ENCODE measurements at regions not wholly inside any gene's neighbourhood (a gene's known extent, or its start where the extent isn't known, plus 50 kb on each side); places are given as distances from the start of the nearest gene placed in this dataset.
"Not testable (repeated sequence)": the region's sequence is repeated elsewhere in the genome, so short reads cannot be mapped to it uniquely, and the experiment has no call there.

DNA sequence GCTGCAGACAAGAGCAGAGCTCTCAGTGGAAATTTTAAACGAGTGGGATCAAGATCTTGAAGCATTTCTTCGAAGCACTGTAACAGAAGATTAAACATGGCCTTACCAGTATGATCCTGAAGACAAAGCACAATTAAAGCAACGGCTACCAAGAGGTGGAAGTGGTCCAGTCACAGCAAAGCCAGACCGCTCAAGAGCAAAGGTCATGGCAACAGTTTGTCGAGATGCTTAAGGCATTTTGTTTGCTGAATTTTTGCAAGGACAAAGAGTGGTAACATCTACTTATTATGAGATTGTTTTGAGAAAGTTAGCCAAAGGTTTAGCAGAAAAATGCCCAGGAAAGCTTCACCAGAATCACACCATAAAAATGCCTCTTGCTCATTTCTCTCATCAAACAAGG lies 153.4 kb upstream of the CARMIL1 start:
- no peak for DNase-seq

- no peak for DNase-seq
Measured at GRCh38 chr6:25127076-25127837, 151.9 kb upstream of the CARMIL1 start.

DNA sequence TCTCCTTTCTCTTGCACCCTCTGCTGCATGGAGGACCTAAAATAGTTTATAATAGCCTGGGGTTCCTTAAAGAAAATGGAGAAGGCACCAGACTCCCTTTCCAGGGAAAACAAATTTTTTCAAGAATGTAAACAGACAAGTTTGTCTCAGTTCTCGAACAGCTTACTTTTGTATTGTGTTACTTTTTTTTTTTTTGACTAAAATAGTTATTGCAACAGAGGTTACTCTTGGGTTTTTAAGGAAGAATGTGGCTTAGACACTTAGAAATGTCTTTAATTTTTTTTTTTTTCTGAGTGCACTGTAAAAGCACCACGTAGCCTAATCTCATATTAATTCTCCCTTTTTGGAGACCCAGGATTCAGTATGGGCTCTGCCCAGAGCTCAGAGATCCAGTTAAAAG lies 148.7 kb upstream of the CARMIL1 start:
- DNase-seq, result no peak

DNA sequence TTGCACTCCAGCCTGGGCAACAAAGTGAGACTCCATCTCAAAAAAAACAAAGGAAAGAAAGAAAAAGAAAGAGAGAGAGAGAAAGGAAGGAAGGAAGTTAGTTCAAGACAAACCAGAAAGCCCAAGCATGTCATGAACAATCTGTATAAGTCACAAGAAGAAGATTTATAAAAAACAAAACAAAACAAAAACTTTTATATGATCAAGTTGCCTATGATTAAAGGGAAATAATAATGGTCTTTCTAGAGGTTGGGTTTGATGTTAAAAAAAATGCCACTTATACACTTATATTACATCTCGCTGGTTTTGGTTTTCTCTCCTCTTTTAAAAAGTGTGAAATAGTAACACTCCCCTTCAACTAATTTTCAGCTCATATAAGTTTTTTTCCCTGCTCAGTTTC lies 146.2 kb upstream of the CARMIL1 start:
- no peak for DNase-seq

- DNase-seq, result no peak
Measured at GRCh38 chr6:25133568-25133967, 145.6 kb upstream of the CARMIL1 start.

DNA sequence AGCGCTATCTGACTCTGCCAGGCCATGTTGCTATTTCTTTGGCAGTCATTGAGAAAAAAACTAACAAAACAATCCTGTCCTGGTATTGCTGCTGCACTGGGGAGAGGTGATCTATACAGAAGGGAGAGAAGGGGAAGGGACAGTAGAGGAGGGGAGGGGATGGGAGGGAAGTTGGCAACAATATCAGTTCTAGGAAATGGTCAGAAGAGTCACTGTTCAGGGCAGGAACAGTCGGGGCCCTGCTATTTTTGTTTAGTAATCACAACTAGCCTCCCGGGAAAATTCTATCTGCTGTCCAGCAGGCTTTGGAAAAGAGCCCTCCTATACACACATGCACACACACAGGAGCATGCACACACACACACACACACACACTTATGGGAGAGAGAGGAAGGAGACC lies 142.3 kb upstream of the CARMIL1 start:
- no peak for DNase-seq

- no peak for DNase-seq
Measured at GRCh38 chr6:25137480-25137879, 141.7 kb upstream of the CARMIL1 start.

DNA sequence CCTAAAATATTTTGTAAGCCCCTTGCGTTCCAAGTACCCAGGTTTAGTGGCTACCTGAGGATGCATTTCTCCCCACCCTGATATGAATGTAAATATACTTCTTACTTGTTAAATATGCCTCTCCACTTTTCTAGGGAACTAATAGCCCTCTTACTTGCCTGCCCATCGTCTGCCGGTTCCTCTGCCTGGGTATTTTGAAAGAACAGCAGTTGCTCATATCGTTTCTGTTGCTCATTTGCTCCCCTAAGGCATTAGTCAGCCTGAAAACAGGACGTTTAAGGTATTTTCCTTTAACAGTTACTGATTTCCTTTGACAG lies 141.3 kb upstream of the CARMIL1 start:
- no peak for DNase-seq

GRCh38 chr6:25138233-25138933 lies 140.8 kb upstream of the CARMIL1 start:
- DNase-seq, result peak; percentile 80

- DNase-seq, result no peak
Measured at GRCh38 chr6:25138934-25139415, 140.2 kb upstream of the CARMIL1 start.

- not testable (repeated sequence) for DNase-seq
Measured at GRCh38 chr6:25139608-25140007, 139.6 kb upstream of the CARMIL1 start.

DNA sequence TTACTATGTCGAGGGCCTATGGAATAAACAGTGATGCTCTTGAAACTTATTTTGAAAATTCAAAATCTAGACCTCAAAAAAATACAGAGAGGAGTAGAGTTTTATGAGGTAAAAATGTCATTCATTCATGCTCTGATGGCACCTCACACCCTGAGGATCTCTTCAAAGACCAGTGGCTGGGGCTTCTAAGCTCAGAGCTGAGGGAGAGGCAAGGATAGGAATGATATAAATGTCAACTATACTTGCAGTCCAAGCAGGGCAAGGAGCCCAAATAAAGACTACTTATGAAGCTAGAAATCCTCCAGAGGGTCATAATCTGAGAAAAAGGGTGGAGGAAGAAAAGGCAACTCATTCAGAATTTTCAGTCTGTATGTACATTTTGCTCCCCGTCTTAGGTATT lies 136.7 kb upstream of the CARMIL1 start:
- no peak for DNase-seq

GRCh38 chr6:25144919-25145318 lies 134.3 kb upstream of the CARMIL1 start:
- no peak for DNase-seq

GRCh38 chr6:25147223-25147622 lies 132.0 kb upstream of the CARMIL1 start:
- DNase-seq, result no peak

- no peak for DNase-seq
Measured at GRCh38 chr6:25150031-25150430, 129.1 kb upstream of the CARMIL1 start.

DNA sequence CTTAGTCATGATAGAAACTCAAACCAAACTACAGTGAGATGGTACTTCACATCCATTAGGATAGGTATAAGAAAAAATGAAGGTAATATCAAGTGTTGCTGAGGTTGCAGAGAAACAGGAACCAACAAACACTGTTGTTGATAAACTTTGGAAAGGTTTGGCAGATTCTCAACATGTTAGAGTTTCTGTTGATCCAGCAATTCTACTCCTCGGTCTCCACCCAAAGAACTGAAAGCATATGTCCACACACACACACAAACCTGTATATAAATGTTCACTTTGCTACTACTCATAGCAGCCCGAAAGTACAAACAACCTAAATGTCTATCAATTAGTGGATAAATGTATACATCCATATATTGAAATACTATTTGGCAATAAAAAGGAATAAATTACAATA lies 128.3 kb upstream of the CARMIL1 start:
- no peak for DNase-seq

DNA sequence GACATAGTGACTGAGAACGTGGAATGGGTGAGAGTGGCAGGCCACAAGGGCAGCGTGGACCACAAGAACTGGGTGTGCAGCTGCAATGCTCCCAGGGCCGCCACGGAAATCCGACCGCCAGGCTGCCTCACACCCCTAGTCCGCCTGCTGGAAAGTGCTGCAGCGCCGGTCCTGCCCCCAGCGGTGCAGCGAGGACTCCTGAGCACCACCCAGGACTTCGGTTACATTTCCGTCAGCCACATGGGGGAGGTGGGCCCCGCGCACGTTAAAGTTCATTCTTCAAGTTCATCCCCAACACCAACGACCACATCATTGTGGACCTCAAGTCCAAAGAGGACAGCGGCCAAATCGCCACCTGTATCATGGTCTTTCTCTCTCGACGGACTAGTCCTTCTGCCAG lies 126.1 kb upstream of the CARMIL1 start:
- no peak for DNase-seq

- DNase-seq, result no peak
Measured at GRCh38 chr6:25154034-25154596, 125.1 kb upstream of the CARMIL1 start.

GRCh38 chr6:25155211-25155610 lies 124.0 kb upstream of the CARMIL1 start:
- DNase-seq, result no peak

GRCh38 chr6:25156123-25156522 lies 123.1 kb upstream of the CARMIL1 start:
- DNase-seq, result peak; percentile 82

DNA sequence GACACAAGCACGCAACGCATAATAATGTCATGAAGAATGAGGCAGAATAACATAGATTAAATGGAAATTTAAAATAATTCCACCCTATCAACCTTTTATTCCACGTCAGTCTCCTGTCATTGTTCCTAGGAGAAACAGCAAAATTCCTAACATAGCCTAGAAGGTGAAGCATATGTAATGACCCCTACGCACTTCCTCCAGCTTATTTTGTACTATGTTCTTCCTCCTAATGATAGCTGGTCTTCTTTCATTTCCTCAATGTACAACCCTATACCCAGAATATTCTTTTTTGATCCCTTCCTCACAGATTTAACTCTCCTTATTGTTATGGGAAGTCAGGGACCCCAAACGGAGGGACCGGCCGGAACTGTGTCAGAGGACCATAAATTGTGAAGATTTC lies 122.0 kb upstream of the CARMIL1 start:
- no peak for DNase-seq

GRCh38 chr6:25157842-25158241 lies 121.3 kb upstream of the CARMIL1 start:
- no peak for DNase-seq

GRCh38 chr6:25160134-25160533 lies 119.0 kb upstream of the CARMIL1 start:
- DNase-seq, result not testable (repeated sequence)

GRCh38 chr6:25165177-25165576 lies 114.0 kb upstream of the CARMIL1 start:
- no peak for DNase-seq
